ENCODE measurements at regions not wholly inside any gene's neighbourhood (a gene's known extent, or its start where the extent isn't known, plus 50 kb on each side); places are given as distances from the start of the nearest gene placed in this dataset.
"Not testable (repeated sequence)": the region's sequence is repeated elsewhere in the genome, so short reads cannot be mapped to it uniquely, and the experiment has no call there.

DNA sequence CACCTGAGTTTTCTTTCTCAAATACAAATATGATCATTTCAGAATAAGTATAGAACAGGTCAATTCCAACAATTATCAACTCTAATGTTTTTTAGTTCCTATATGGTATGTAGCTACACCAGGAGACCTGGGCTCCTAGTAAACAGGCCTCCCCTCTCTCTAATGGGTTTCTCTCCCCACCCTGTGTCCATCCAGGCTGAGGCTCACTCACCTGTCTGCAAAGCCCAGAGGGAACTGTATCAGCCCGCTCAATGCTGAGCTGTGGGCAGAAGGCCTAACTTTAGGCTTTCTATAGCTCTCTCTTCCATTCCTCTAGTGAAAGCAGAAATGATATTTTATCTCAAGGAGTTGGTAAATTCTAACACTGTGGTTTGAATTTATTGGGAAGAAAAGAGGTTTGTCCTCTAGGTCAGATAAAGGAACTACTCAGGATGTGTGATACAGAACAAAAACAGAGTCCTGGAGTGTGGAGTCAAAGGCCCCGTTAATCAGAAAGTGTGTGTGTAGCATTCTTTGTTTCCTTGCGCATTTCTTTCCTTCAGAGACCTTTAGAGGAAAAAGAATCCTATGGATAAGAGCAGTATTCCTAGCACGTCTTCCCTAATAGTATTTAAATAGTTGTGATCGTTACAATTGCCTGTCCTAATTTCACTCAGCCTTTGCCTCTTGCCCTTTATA lies 408.9 kb downstream of the PYDC2 start:
- no peak for DNase-seq (ENCODE audit: low read depth)

DNA sequence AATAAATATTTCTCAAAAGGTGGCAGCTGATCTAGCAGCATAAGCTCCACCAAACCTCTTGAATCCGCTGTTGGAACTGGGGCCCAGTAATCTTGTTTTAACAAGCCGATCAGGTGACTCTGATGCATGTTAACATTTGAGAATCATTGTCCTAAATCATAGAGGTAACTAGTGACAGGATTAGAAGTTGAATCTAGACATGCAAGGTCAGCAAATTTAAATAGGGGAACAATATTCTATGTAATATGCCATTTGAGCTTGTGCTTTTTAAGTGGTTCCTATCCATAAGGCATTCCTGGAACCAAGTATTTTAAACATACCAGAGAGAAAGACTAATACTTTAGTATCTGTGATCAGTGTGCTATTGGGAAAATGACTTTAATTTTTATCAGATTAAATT lies 412.8 kb downstream of the PYDC2 start:
- no peak for DNase-seq (ENCODE audit: low read depth)

- no peak for DNase-seq (ENCODE audit: low read depth)
Measured at GRCh38 chr3:191882289-191882688, 421.3 kb downstream of the PYDC2 start.

- no peak for DNase-seq (ENCODE audit: low read depth)
Measured at GRCh38 chr3:191884132-191884531, 423.2 kb downstream of the PYDC2 start.

- no peak for DNase-seq (ENCODE audit: low read depth)
Measured at GRCh38 chr3:191889106-191889505, 428.1 kb downstream of the PYDC2 start.

- no peak for DNase-seq (ENCODE audit: low read depth)
Measured at GRCh38 chr3:191889756-191890155, 428.8 kb downstream of the PYDC2 start.

DNA sequence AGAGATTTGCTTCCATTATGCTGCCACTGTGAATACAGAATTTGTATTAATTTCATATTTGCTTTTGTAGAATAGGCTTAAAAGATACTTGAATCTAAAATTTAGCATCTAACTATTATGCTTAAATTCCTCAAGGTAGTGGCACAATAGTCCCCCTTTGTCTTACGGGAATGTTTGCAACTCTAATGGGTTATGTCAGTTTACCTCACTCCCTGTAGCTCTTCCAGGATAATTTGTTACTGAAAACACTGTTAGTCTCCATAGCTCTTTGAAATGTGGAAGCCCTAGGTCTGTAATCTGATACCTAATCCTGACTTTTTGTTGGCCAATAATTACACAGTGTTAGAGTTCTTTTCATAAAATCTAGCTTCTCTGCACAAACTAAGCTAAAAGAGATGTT lies 433.4 kb downstream of the PYDC2 start:
- DNase-seq (ENCODE audit: low read depth), result no peak

- no peak for DNase-seq (ENCODE audit: low read depth)
Measured at GRCh38 chr3:191901741-191902140, 440.8 kb downstream of the PYDC2 start.

- DNase-seq (ENCODE audit: low read depth), result no peak
Measured at GRCh38 chr3:191912616-191913204, 451.7 kb downstream of the PYDC2 start.

- no peak for DNase-seq (ENCODE audit: low read depth)
Measured at GRCh38 chr3:191915712-191916111, 454.7 kb downstream of the PYDC2 start.

GRCh38 chr3:191919491-191920026 lies 458.6 kb downstream of the PYDC2 start:
- no peak for DNase-seq (ENCODE audit: low read depth)

- no peak for DNase-seq (ENCODE audit: low read depth)
Measured at GRCh38 chr3:191922570-191922969, 461.6 kb downstream of the PYDC2 start.

- not testable (repeated sequence) for DNase-seq (ENCODE audit: low read depth)
Measured at GRCh38 chr3:191927183-191927817, 466.3 kb downstream of the PYDC2 start.

DNA sequence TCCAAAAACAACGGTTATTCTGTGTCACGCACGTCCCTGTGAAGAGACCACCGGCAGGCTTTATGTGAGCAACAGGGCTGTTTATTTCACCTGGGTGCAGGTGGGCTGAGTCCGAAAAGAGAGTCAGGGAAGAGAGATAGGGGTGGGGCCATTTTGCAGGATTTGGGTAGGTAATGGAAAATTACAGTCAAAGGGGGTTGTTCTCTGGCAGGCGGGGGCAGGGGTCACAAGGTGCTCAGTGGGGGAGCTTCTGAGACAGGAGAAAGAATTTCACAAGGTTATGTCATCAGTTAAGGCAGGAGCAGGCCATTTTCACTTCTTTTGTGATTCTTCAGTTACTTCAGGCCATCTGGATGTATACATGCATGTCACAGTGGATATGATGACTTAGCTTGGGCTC lies 467.0 kb downstream of the PYDC2 start:
- DNase-seq (ENCODE audit: low read depth), result not testable (repeated sequence)

GRCh38 chr3:191944835-191945234 lies 483.9 kb downstream of the PYDC2 start:
- no peak for DNase-seq (ENCODE audit: low read depth)

DNA sequence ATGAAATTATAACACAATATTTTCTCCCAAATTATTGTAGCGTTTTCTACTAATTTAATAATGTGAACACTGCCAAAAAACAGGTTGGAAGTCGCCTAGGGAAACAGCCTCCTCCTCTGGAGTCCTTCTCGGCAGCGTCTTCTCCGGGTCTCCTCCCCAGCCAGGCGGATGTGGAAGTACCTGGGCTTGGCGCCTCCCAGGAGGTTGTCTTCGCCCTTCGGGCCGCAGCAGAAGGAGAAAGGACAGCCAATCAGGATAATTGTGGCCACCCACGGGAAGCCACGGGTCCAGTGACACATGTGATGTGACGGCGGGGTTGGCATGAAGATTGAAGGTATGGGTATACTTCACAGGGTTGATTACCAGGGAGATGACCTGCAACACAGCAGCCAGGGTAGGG lies 491.2 kb downstream of the PYDC2 start:
- no peak for DNase-seq (ENCODE audit: low read depth)

- DNase-seq (ENCODE audit: low read depth), result no peak
Measured at GRCh38 chr3:191952609-191953008, 491.6 kb downstream of the PYDC2 start.

DNA sequence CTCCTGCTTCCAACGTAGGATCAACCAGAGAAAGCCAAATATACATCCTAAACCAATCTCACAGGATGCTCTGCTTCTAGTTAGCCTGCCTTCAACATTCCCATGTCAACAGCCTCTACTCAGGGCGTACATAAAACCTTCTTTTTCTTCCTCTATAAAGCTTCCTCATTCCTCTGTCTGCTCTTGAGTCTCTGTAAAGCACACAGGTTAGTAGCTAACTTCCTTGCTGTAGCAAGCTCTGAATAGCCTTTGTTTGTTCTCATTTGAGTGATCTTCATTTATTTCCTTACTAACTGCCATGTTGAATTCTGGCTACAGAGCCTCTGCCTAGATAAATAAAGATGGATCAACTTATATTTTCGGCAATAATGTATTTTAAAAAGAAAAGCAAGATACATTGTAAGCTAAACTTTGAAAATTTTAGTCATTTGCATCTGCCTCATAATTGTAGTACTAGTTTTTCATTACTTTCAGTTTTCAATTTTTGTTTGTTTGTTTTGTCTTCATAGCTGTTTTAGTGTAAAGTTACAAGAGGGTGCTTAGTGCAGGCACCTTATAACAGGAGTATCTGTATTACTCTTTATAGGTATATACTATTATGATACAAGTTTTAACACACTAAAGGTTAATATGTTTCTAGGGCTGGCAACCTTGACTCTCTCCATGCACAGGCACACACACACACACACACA lies 498.2 kb downstream of the PYDC2 start:
- no peak for DNase-seq (ENCODE audit: low read depth)

DNA sequence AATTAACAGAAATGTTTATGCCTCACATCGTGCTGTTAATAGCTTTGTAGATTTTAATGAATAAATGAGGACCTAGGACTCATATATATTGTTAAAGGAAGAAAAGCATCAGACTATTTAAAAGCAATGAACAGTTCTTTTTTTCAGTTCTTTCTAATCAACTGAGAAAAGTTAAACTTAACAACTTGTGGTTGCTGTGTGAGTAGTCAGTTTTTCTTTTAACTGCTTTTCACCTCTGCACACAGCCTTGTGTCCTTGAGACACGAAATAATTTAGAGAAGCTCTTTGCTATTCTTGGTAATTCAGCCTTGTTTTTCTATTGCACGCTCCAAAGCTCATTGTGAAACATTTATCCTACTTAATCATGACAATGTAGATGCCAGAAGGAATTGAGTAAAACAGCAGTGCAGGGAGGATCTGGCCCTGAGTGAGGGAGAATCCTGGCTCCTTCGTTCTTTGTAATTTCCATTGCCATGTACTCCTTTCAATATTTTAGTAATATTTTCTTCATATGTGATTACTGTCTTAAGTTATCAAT lies 499.0 kb downstream of the PYDC2 start:
- DNase-seq (ENCODE audit: low read depth), result no peak

DNA sequence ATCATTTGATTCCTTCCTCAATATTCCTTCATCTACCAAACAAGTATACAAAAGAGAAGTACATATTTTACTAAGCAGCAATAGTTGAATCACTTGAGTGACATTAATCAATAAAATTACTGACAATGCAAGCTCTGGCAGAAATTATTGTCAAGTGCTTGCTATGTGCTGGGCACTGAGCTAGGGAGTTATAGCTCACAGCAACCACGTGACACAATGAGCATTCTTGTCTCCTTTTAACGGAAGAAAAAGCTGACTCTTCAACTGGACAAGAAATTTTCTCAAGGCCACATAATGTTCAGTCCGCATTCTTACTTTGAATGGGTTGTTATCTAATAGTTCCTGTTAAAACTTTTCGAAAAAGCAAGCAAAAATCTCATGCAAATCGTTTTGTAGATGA lies 500.1 kb downstream of the PYDC2 start:
- DNase-seq (ENCODE audit: low read depth), result no peak

- DNase-seq (ENCODE audit: low read depth), result no peak
Measured at GRCh38 chr3:191961529-191961928, 500.6 kb downstream of the PYDC2 start.

DNA sequence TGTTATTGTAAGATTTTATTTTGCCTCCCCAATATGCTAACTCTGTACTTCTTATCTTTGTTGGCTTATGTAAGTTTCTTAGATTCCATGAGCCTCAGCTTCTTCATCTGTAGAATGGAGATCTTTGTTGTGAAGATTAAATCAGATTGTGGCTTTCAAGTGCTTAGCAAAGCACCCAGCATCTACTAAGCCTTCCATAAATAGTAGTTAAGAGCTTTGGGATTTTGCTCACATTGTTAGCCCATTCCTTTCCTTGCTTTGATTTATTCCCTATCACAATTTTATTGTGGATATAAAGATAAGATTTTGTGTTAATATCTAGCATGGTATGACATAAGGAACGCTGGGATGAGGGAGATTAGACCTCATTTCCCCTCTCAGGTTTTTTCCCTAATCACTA lies 501.4 kb downstream of the PYDC2 start:
- no peak for DNase-seq (ENCODE audit: low read depth)
